Endothelial cell (in vitro differentiated cells): ENCODE measurements at regions not wholly inside any gene's neighbourhood (a gene's known extent, or its start where the extent isn't known, plus 50 kb on each side); places are given as distances from the start of the nearest gene placed in this dataset.
"Not testable (repeated sequence)": the region's sequence is repeated elsewhere in the genome, so short reads cannot be mapped to it uniquely, and the experiment has no call there.

Source experiments
- DNase-seq: peaks from one replicate; pipeline ENCODE4 v3.0.0; 2021; ENCODE audit warnings: low spot score
- H3K27ac Mint-ChIP-seq: one replicate; pipeline ENCODE4 v1.8.0; 2021; ENCODE audit warnings: mixed read lengths, inconsistent platforms; ENCODE audit not compliant: unreplicated experiment
- H3K27me3 Mint-ChIP-seq: one replicate; pipeline ENCODE4 v1.8.0; 2021; ENCODE audit warnings: mild to moderate bottlenecking, moderate library complexity, mixed read lengths, inconsistent platforms; ENCODE audit not compliant: unreplicated experiment
- H3K36me3 Mint-ChIP-seq: one replicate; pipeline ENCODE4 v1.8.0; 2021; ENCODE audit warnings: mild to moderate bottlenecking, low read depth, mixed read lengths, inconsistent platforms; ENCODE audit not compliant: unreplicated experiment
- H3K4me1 Mint-ChIP-seq: one replicate; pipeline ENCODE4 v1.8.0; 2021; ENCODE audit warnings: mild to moderate bottlenecking, mixed read lengths, inconsistent platforms; ENCODE audit not compliant: unreplicated experiment
- H3K4me3 Mint-ChIP-seq: one replicate; pipeline ENCODE4 v1.8.0; 2021; ENCODE audit warnings: mild to moderate bottlenecking, mixed read lengths, inconsistent platforms; ENCODE audit not compliant: unreplicated experiment
- H3K9me3 Mint-ChIP-seq: one replicate; pipeline ENCODE4 v1.8.0; 2021; ENCODE audit warnings: mixed read lengths, inconsistent platforms; ENCODE audit not compliant: unreplicated experiment
- TF ChIP-seq, protein P1 (sequence below): fragments of 200-600 bp; sonication (generic); IDR thresholded peaks from one replicate; pipeline ENCODE4 v1.5.0; 2021; ENCODE audit warnings: antibody characterized with exemption; ENCODE audit not compliant: unreplicated experiment

DNA sequence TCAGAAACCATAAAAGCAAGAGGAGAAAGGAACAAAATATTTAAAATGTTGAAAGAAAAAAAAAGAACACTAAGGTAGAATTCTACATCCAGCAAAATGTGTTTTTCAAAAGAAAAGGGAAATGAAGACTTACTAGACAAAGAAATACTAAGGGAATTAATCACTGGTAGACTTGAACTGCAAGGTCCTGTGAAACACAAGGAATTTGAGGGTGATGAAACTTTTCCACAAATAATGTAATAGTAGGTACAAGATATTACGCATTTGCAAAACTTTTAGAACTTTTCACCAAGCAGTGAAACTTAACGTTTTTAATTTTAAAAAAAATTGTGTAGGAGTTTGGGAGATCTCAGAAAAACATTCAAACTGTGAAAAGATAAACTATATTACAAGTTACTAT is 180.3 kb upstream of the MAGEB16 start:
- TF ChIP-seq, protein P1, sequence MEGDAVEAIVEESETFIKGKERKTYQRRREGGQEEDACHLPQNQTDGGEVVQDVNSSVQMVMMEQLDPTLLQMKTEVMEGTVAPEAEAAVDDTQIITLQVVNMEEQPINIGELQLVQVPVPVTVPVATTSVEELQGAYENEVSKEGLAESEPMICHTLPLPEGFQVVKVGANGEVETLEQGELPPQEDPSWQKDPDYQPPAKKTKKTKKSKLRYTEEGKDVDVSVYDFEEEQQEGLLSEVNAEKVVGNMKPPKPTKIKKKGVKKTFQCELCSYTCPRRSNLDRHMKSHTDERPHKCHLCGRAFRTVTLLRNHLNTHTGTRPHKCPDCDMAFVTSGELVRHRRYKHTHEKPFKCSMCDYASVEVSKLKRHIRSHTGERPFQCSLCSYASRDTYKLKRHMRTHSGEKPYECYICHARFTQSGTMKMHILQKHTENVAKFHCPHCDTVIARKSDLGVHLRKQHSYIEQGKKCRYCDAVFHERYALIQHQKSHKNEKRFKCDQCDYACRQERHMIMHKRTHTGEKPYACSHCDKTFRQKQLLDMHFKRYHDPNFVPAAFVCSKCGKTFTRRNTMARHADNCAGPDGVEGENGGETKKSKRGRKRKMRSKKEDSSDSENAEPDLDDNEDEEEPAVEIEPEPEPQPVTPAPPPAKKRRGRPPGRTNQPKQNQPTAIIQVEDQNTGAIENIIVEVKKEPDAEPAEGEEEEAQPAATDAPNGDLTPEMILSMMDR: no peak
- Mint-ChIP-seq H3K4me1 (no peaks in the 10 kb centered on the region), H3K4me3 (no peak overlapping the region)

DNA sequence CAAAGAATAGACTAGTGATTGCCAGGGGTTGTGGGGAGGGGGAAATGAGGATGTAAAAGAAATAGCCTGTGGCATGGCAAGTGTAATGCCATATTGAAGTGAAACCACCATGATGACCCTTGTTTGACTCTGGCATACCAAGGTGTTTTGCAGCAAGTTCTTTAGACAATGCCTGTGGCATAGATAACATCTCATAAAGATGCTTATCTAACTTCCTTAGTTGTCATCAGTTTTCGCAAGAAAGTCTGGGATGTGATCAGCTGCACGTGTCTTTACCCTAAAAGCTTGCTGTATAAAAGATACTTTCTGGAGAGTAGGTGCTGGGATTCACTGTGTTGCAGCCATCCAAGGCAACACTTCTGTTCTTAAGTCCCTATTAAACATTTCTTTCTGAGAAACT is 176.1 kb upstream of the MAGEB16 start:
- no peak for DNase-seq
- TF ChIP-seq, protein P1: no peak
- no peaks in the 10 kb centered on the region for H3K4me1 Mint-ChIP-seq
- no peaks in the 10 kb centered on the region for H3K36me3 Mint-ChIP-seq
- no peak overlapping the region for H3K27ac Mint-ChIP-seq
- no peaks in the 10 kb centered on the region for H3K9me3 Mint-ChIP-seq
- no peak overlapping the region for H3K4me3 Mint-ChIP-seq
- no peaks in the 10 kb centered on the region for H3K27me3 Mint-ChIP-seq

More for the DNA sequence above, 180.3 kb upstream of the MAGEB16 start:
- DNase-seq: no peak
- no peaks in the 10 kb centered on the region for H3K36me3 Mint-ChIP-seq
- H3K27me3 Mint-ChIP-seq: no peaks in the 10 kb centered on the region
- no peaks in the 10 kb centered on the region for H3K9me3 Mint-ChIP-seq
- H3K27ac Mint-ChIP-seq: no peak overlapping the region

DNA sequence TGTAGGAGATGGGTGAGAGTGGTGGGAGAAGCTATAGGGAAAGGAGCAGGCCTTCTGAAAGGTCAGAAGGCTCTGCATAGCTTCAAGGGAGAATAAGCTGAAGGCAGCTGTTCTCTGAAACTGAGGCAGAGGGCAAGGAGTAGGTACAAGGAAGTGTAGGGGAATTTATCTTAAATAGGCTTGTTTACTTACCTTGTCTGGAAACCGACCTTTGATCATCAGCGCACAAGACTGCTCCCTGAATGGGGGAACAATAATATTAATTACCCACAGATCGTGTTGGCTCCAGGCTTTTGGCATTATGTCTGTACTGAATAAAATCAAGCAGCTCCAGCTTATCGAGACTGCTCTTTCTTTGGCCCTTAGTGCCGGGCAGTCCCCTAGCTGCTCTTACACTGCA is 175.5 kb upstream of the MAGEB16 start:
- Mint-ChIP-seq H3K9me3 (no peaks in the 10 kb centered on the region), H3K4me3 (no peak overlapping the region), H3K27me3 (no peaks in the 10 kb centered on the region), H3K27ac (no peak overlapping the region), H3K4me1 (no peaks in the 10 kb centered on the region), H3K36me3 (no peaks in the 10 kb centered on the region)
- no peak for DNase-seq
- TF ChIP-seq, protein P1: no peak

DNA sequence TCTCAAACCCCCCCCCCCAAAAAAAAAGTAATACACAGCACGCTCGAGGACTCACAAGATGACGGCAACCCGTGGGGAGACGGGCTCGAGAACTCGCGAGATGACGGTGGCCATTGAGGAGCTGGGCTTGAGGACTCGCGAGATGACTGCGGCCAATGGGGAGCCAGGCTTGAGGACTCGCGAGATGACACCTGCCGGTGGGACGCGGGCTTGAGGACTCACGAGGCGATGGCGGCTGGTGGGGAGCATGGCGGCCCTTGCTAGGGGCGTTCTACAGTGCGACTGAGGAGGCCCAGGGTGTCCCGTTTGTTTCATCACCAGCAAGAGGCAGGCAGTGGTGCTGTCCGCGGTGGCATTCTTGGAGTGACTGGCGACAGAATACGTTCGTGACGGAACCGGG is 172.4 kb upstream of the MAGEB16 start:
- no peaks in the 10 kb centered on the region for H3K36me3 Mint-ChIP-seq
- H3K4me1 Mint-ChIP-seq: no peaks in the 10 kb centered on the region
- DNase-seq: no peak
- TF ChIP-seq, protein P1: no peak
- no peaks in the 10 kb centered on the region for H3K27me3 Mint-ChIP-seq
- H3K27ac Mint-ChIP-seq: no peak overlapping the region
- no peaks in the 10 kb centered on the region for H3K9me3 Mint-ChIP-seq
- H3K4me3 Mint-ChIP-seq: no peak overlapping the region

DNA sequence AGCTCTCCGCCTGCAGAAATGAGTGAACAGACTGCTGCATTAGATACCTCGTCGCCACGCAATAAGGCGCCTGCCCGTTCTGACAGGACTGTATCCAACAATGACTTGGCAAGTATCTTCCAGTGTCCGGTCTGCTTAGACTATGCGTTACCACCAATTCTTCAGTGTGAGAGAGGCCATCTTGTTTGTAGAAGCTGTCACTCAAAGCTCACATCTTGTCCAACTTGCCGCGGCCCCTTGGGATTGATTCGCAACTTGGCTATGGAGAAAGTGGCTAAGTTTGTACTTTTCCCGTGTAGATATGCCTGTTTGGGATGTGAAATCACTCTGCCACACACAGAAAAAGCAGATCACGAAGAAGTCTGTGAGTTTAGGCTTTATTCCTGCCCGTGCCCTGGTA is 172.0 kb upstream of the MAGEB16 start:
- Mint-ChIP-seq H3K4me1 (no peaks in the 10 kb centered on the region), H3K9me3 (no peaks in the 10 kb centered on the region), H3K4me3 (no peak overlapping the region), H3K27me3 (no peaks in the 10 kb centered on the region), H3K27ac (no peak overlapping the region), H3K36me3 (no peaks in the 10 kb centered on the region)
- TF ChIP-seq, protein P1: no peak
- no peak for DNase-seq

DNA sequence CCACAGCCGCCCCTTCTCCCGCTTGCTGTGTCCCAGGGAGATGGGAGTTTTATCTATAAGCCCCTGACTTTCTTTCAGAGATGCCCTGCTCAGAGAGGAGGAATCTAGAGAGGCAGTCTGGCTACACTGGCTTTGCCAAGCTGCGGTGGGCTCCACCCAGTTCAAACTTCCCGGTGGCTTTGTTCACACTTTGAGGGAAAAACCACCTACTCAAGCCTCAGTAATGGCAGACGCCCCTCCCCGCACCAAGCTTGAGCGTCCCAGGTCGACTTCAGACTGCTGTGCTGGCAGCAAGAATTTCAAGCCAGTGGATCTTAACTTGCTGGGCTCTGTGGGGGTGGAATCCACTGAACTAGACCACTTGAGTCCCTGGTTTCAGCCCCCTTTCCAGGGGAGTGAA is 162.2 kb upstream of the MAGEB16 start:
- not testable (repeated sequence) for H3K4me3 Mint-ChIP-seq, H3K9me3 Mint-ChIP-seq, DNase-seq, H3K27ac Mint-ChIP-seq, H3K27me3 Mint-ChIP-seq, H3K4me1 Mint-ChIP-seq, H3K36me3 Mint-ChIP-seq
